Nephron progenitor cell (in vitro differentiated cells): ENCODE measurements at regions not wholly inside any gene's neighbourhood (a gene's known extent, or its start where the extent isn't known, plus 50 kb on each side); places are given as distances from the start of the nearest gene placed in this dataset.
"Not testable (repeated sequence)": the region's sequence is repeated elsewhere in the genome, so short reads cannot be mapped to it uniquely, and the experiment has no call there.

Experiments
- DNase-seq: peaks from one replicate; pipeline ENCODE4 v3.0.0; 2021
- H3K27ac Mint-ChIP-seq: 2 replicates; pipeline ENCODE4 v1.8.0; 2021; ENCODE audit warnings: mild to moderate bottlenecking, moderate library complexity, mixed read lengths
- H3K27me3 Mint-ChIP-seq: 2 replicates; pipeline ENCODE4 v1.8.0; 2021; ENCODE audit warnings: mild to moderate bottlenecking, low read depth, mixed read lengths; ENCODE audit not compliant: poor library complexity
- H3K36me3 Mint-ChIP-seq: 2 replicates; pipeline ENCODE4 v1.8.0; 2021; ENCODE audit warnings: low read depth, mixed read lengths
- H3K4me1 Mint-ChIP-seq: 2 replicates; pipeline ENCODE4 v1.8.0; 2021; ENCODE audit warnings: mixed read lengths
- H3K4me3 Mint-ChIP-seq: 2 replicates; pipeline ENCODE4 v1.8.0; 2021; ENCODE audit warnings: mild to moderate bottlenecking, moderate library complexity, mixed read lengths
- H3K9me3 Mint-ChIP-seq: 2 replicates; pipeline ENCODE4 v1.8.0; 2021; ENCODE audit warnings: mild to moderate bottlenecking, moderate library complexity, mixed read lengths
- TF ChIP-seq, protein P1 (sequence below): fragments of 200-600 bp; sonication (generic); IDR thresholded peaks from 2 replicates; pipeline ENCODE4 v1.5.0; 2021; ENCODE audit warnings: antibody characterized with exemption

- TF ChIP-seq, protein P1, sequence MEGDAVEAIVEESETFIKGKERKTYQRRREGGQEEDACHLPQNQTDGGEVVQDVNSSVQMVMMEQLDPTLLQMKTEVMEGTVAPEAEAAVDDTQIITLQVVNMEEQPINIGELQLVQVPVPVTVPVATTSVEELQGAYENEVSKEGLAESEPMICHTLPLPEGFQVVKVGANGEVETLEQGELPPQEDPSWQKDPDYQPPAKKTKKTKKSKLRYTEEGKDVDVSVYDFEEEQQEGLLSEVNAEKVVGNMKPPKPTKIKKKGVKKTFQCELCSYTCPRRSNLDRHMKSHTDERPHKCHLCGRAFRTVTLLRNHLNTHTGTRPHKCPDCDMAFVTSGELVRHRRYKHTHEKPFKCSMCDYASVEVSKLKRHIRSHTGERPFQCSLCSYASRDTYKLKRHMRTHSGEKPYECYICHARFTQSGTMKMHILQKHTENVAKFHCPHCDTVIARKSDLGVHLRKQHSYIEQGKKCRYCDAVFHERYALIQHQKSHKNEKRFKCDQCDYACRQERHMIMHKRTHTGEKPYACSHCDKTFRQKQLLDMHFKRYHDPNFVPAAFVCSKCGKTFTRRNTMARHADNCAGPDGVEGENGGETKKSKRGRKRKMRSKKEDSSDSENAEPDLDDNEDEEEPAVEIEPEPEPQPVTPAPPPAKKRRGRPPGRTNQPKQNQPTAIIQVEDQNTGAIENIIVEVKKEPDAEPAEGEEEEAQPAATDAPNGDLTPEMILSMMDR, result no peak
- H3K9me3 Mint-ChIP-seq, result no peaks in the 10 kb centered on the region
- no peak overlapping the region for H3K4me3 Mint-ChIP-seq
- no peaks in the 10 kb centered on the region for H3K27me3 Mint-ChIP-seq
- no peak overlapping the region for H3K27ac Mint-ChIP-seq
- H3K4me1 Mint-ChIP-seq, result peaks cover 6% of the 10 kb centered on the region
- peaks cover 14% of the 10 kb centered on the region for H3K36me3 Mint-ChIP-seq
- no peak for DNase-seq
Measured at GRCh38 chr11:92601048-92601447, 368.4 kb upstream of the MTNR1B start.

DNA sequence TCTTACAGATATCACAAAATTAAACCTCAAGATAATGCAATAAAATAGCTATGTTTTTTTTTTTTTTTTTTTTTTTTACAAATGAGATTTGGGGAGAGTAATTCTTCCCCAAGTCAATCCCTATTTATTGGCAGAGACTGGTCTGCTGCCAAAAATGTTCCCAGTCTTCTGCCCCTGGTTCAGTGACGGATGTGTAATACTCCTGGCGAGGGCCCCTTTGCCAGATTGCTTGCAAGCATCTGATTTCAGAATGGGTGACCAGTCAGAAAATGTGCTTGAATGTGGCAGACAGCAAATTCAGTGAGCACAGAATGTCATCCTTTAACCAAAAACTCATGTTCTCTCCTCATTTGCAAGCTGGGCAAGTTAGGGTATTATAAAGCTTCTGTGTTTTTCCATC lies 363.8 kb upstream of the MTNR1B start:
- no peak for DNase-seq
- Mint-ChIP-seq H3K27me3 (no peaks in the 10 kb centered on the region), H3K9me3 (no peaks in the 10 kb centered on the region), H3K4me1 (peaks cover 6% of the 10 kb centered on the region), H3K4me3 (no peak overlapping the region), H3K27ac (no peak overlapping the region), H3K36me3 (no peaks in the 10 kb centered on the region)
- TF ChIP-seq, protein P1, result no peak

DNA sequence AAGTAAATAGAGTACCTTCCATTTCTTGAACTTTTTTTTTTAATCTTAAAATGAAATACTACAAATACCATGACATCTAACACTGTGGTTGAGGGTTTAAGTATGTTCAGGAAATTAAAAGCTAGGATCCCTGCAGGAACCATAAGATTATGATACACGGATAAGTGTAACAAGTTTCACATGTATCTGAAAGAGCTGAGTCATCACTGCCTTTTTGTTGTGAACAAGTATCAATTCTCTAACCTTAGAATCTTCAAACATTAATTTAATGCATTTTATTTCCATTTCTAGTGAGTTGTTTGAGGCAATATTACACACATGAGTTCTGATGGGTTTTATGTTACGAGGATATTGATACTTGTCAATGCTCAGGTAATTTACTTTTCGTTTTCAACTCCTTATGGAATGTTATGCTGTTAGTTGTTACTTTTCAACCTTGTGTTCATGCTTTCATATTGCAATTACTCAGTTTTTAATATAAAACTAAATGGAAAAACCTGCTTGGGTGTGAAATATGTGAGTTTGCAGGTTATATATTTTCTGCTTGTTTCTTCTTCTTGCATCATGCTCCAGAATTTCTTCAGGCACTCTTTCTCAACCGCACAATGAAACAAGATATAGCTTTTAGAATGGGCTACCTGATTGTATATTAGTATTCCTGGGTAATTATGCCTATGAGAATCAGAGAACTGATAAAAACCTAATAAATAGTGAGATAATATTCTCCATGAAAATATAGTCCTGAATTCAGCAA lies 361.3 kb upstream of the MTNR1B start:
- Mint-ChIP-seq H3K27ac (no peak overlapping the region), H3K27me3 (peaks cover 8% of the 10 kb centered on the region), H3K4me3 (no peak overlapping the region), H3K9me3 (no peaks in the 10 kb centered on the region), H3K4me1 (peaks cover 6% of the 10 kb centered on the region), H3K36me3 (no peaks in the 10 kb centered on the region)
- no peak for DNase-seq
- TF ChIP-seq, protein P1, result no peak

- H3K27ac Mint-ChIP-seq, result no peak overlapping the region
- no peak for DNase-seq
- TF ChIP-seq, protein P1, result no peak
- H3K4me1 Mint-ChIP-seq, result no peaks in the 10 kb centered on the region
- peaks cover 8% of the 10 kb centered on the region for H3K27me3 Mint-ChIP-seq
- H3K4me3 Mint-ChIP-seq, result no peak overlapping the region
- peaks cover 1% of the 10 kb centered on the region for H3K36me3 Mint-ChIP-seq
- H3K9me3 Mint-ChIP-seq, result peaks cover 10% of the 10 kb centered on the region
Measured at GRCh38 chr11:92611157-92611556, 358.3 kb upstream of the MTNR1B start.

DNA sequence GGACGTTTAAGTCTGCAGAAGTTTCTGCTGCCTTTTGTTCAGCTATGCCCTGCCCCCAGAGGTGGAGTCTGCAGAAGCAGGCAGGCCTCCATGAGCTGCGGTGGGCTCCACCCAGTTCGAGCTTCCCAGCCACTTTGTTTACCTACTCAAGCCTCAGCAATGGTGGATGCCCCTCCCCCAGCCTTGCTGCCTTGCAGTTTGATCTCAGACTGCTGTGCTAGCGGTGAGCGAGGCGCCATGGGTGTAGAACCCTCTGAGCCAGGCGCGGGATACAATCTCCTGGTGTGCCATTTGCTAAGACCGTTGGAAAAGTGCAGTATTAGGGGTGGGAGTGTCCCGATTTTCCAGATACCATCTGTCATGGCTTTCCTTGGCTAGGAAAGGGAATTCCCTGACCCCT lies 351.4 kb upstream of the MTNR1B start:
- H3K4me3 Mint-ChIP-seq, H3K27ac Mint-ChIP-seq, H3K27me3 Mint-ChIP-seq, DNase-seq: not testable (repeated sequence)
- Mint-ChIP-seq H3K9me3 (peaks cover 45% of the 10 kb centered on the region), H3K36me3 (peaks cover 31% of the 10 kb centered on the region), H3K4me1 (peaks cover 18% of the 10 kb centered on the region)

GRCh38 chr11:92623055-92623454 lies 346.4 kb upstream of the MTNR1B start:
- no peak overlapping the region for H3K4me3 Mint-ChIP-seq
- H3K36me3 Mint-ChIP-seq, result peaks cover 29% of the 10 kb centered on the region
- TF ChIP-seq, protein P1, result no peak
- peaks cover 22% of the 10 kb centered on the region for H3K4me1 Mint-ChIP-seq
- no peaks in the 10 kb centered on the region for H3K27me3 Mint-ChIP-seq
- no peak for DNase-seq
- H3K27ac Mint-ChIP-seq, result no peak overlapping the region
- peaks cover 17% of the 10 kb centered on the region for H3K9me3 Mint-ChIP-seq
